ENCODE measurements at regions not wholly inside any gene's neighbourhood (a gene's known extent, or its start where the extent isn't known, plus 50 kb on each side); places are given as distances from the start of the nearest gene placed in this dataset.

DNA sequence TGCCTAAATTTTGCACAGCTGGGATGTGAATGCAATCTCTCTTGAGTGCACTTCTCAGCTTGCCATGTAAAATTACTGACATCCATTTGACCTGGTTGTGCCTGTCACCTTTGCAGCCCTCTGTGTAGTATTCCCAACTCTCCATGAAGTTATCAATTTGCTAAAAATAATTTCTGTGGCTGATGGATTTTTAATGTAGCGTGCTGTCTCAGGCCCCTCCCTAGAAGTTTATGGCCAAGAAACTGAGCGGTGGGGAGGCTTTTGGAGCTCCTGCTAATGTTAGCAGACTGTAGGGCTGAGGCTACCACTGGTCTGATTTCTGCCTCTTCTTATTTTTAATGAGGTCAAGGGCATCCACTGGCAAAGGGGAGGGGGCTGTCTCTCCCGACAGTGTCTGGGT, 577.0 kb upstream of the DPP6 start:
- TF ChIP-seq CHD1 (IDR thresholded peaks at IDR 0.05; ENCODE audit: low read depth, low read length): no peak
- no peak for TF ChIP-seq MXI1 (IDR thresholded peaks at IDR 0.05; ENCODE audit: borderline replicate concordance, low read depth, low read length)
- no peak for TF ChIP-seq MAZ (IDR thresholded peaks at IDR 0.05; ENCODE audit: borderline replicate concordance, low read depth, low read length)
- no peak for TF ChIP-seq RCOR1 (IDR thresholded peaks at IDR 0.05; ENCODE audit: insufficient replicate concordance, low read length)
- TF ChIP-seq SMC3 (IDR thresholded peaks at IDR 0.05; ENCODE audit: low read depth, low read length): no peak
- no peak for TF ChIP-seq RAD21 (IDR thresholded peaks at IDR 0.05; ENCODE audit: low read length)
- no peak for TF ChIP-seq CEBPB (IDR thresholded peaks at IDR 0.05; ENCODE audit: low read depth, low read length)
- no peak for TF ChIP-seq NFE2L2 (IDR thresholded peaks at IDR 0.05; ENCODE audit: low read depth, low read length)
- TF ChIP-seq MAFK (IDR thresholded peaks at IDR 0.05; ENCODE audit: low read depth, low read length): no peak
- TF ChIP-seq, protein P1, sequence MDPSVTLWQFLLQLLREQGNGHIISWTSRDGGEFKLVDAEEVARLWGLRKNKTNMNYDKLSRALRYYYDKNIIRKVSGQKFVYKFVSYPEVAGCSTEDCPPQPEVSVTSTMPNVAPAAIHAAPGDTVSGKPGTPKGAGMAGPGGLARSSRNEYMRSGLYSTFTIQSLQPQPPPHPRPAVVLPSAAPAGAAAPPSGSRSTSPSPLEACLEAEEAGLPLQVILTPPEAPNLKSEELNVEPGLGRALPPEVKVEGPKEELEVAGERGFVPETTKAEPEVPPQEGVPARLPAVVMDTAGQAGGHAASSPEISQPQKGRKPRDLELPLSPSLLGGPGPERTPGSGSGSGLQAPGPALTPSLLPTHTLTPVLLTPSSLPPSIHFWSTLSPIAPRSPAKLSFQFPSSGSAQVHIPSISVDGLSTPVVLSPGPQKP (IDR thresholded peaks at IDR 0.05; ENCODE audit: borderline replicate concordance, low read depth, low read length): no peak
- TF ChIP-seq FOS (IDR thresholded peaks at IDR 0.05; ENCODE audit: low read depth, low read length): no peak
- TF ChIP-seq, protein P2, sequence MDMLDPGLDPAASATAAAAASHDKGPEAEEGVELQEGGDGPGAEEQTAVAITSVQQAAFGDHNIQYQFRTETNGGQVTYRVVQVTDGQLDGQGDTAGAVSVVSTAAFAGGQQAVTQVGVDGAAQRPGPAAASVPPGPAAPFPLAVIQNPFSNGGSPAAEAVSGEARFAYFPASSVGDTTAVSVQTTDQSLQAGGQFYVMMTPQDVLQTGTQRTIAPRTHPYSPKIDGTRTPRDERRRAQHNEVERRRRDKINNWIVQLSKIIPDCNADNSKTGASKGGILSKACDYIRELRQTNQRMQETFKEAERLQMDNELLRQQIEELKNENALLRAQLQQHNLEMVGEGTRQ (IDR thresholded peaks at IDR 0.05; ENCODE audit: low read depth, low read length): no peak
- TF ChIP-seq POLR2A (IDR thresholded peaks at IDR 0.05; ENCODE audit: low read depth, low read length): no peak
- TF ChIP-seq RFX5 (IDR thresholded peaks at IDR 0.05; ENCODE audit: low read depth, low read length): no peak
- TF ChIP-seq, protein P3, sequence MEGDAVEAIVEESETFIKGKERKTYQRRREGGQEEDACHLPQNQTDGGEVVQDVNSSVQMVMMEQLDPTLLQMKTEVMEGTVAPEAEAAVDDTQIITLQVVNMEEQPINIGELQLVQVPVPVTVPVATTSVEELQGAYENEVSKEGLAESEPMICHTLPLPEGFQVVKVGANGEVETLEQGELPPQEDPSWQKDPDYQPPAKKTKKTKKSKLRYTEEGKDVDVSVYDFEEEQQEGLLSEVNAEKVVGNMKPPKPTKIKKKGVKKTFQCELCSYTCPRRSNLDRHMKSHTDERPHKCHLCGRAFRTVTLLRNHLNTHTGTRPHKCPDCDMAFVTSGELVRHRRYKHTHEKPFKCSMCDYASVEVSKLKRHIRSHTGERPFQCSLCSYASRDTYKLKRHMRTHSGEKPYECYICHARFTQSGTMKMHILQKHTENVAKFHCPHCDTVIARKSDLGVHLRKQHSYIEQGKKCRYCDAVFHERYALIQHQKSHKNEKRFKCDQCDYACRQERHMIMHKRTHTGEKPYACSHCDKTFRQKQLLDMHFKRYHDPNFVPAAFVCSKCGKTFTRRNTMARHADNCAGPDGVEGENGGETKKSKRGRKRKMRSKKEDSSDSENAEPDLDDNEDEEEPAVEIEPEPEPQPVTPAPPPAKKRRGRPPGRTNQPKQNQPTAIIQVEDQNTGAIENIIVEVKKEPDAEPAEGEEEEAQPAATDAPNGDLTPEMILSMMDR (conservative IDR thresholded peaks at IDR 0.05; ENCODE audit: low read depth, low read length): no peak
- no peak for TF ChIP-seq BHLHE40 (IDR thresholded peaks at IDR 0.05; ENCODE audit: low read depth, low read length)
- Histone ChIP-seq H3K9me1 (ENCODE audit: insufficient read depth, low read length) (no peaks in the 10 kb centered on the region), H3K4me1 (ENCODE audit: control insufficient read depth, insufficient read depth, low read length) (no peaks in the 10 kb centered on the region), H2BK120ac (ENCODE audit: low read depth, low read length) (no peak overlapping the region), H3K4me3 (ENCODE audit: insufficient read depth, low read depth, low read length) (no peak overlapping the region), H3K4me2 (ENCODE audit: low read depth, low read length) (no peak overlapping the region), H2AK9ac (replicated peaks; ENCODE audit: low read depth, low read length, poor library complexity) (no peak overlapping the region), H4K20me1 (ENCODE audit: insufficient read depth, low read length) (no peaks in the 10 kb centered on the region), H3K9ac (ENCODE audit: low read depth, low read length) (no peak overlapping the region), H3K27me3 (ENCODE audit: control insufficient read depth, insufficient read depth, low read length) (no peaks in the 10 kb centered on the region), H2BK20ac (ENCODE audit: low read depth, low read length) (no peak overlapping the region), H2BK15ac (ENCODE audit: low read depth, low read length) (no peak overlapping the region), H3K18ac (ENCODE audit: low read depth, low read length) (no peak overlapping the region), H4K91ac (ENCODE audit: insufficient read depth, low read depth, low read length) (no peak overlapping the region), H3K79me1 (ENCODE audit: low read depth in 1 of 2, low read length in 2 of 2) (no peaks in the 10 kb centered on the region), H2BK5ac (ENCODE audit: low read depth, low read length, poor library complexity, severe bottlenecking) (no peak overlapping the region), H4K8ac (ENCODE audit: low read depth in 2 of 2, low read length in 2 of 2) (no peak overlapping the region), H3K23ac (ENCODE audit: low read depth, low read length) (no peak overlapping the region), H3K56ac (ENCODE audit: extremely low read depth, insufficient read depth, low read length) (no peak overlapping the region), H2AK5ac (ENCODE audit: low read depth, low read length) (no peak overlapping the region), H4K5ac (ENCODE audit: low read depth, low read length) (no peak overlapping the region), H3K36me3 (ENCODE audit: control insufficient read depth, insufficient read depth, low read length) (no peaks in the 10 kb centered on the region), H2AFZ (replicated peaks; ENCODE audit: low read length, poor library complexity) (no peak overlapping the region), H3K4ac (ENCODE audit: low read depth, low read length) (no peak overlapping the region), H3K27ac (ENCODE audit: insufficient read depth, low read length) (no peak overlapping the region), H3K9me3 (ENCODE audit: control insufficient read depth, insufficient read depth, low read length) (peaks cover 41% of the 10 kb centered on the region), H3K14ac (replicated peaks; ENCODE audit: low read depth, low read length) (no peak overlapping the region)
- DNase-seq: no peak
- in situ Hi-C loops (cut with MboI; ENCODE audit: low sequenced_read_pairs): no loop called here
- ChIA-PET CTCF (no interaction called here), POLR2A (ENCODE audit: unreplicated experiment) (no interaction called here)
- no CpG with 5 or more reads among the region's 3 CpGs for WGBS, 2 experiments (ENCODE audit: extremely low coverage in 2 of 2, insufficient read length in 1 of 2)
- no peak for ATAC-seq (ENCODE audit: low read depth)
- intact Hi-C loops (cut with micrococcal nuclease): no loop called here
- no TSS peak for BruUV-seq (replicated peaks)
- dilution Hi-C loops (cut with HindIII; ENCODE audit: low sequenced_read_pairs, unreplicated experiment): no loop called here
